GM18867 (cell line): ENCODE measurements at regions not wholly inside any gene's neighbourhood (a gene's known extent, or its start where the extent isn't known, plus 50 kb on each side); places are given as distances from the start of the nearest gene placed in this dataset.
"Not testable (repeated sequence)": the region's sequence is repeated elsewhere in the genome, so short reads cannot be mapped to it uniquely, and the experiment has no call there.

Source experiments
- ATAC-seq: cut with Tn5 transposase; IDR thresholded peaks from one replicate; pipeline ENCODE4 v1.9.1; 2021; ENCODE audit warnings: mild to moderate bottlenecking, moderate library complexity; ENCODE audit not compliant: unreplicated experiment

- ATAC-seq, result no peak
Measured at GRCh38 chr5:23451156-23451555, 56.3 kb upstream of the PRDM9 start.

- ATAC-seq, result no peak
Measured at GRCh38 chr5:23450187-23450586, 57.2 kb upstream of the PRDM9 start.

- ATAC-seq, result no peak
Measured at GRCh38 chr5:23448627-23449026, 58.8 kb upstream of the PRDM9 start.

- no peak for ATAC-seq
Measured at GRCh38 chr5:23446424-23446823, 61.0 kb upstream of the PRDM9 start.

- no peak for ATAC-seq
Measured at GRCh38 chr5:23445573-23445972, 61.8 kb upstream of the PRDM9 start.

GRCh38 chr5:23440703-23441102 lies 66.7 kb upstream of the PRDM9 start:
- ATAC-seq, result no peak

GRCh38 chr5:23437011-23437410 lies 70.4 kb upstream of the PRDM9 start:
- ATAC-seq, result no peak

GRCh38 chr5:23433534-23434315 lies 73.7 kb upstream of the PRDM9 start:
- no peak for ATAC-seq

- ATAC-seq, result no peak
Measured at GRCh38 chr5:23428705-23429104, 78.7 kb upstream of the PRDM9 start.

- not testable (repeated sequence) for ATAC-seq
Measured at GRCh38 chr5:23420214-23420613, 87.2 kb upstream of the PRDM9 start.

- no peak for ATAC-seq
Measured at GRCh38 chr5:23419115-23419514, 88.3 kb upstream of the PRDM9 start.

- ATAC-seq, result no peak
Measured at GRCh38 chr5:23412515-23412914, 94.9 kb upstream of the PRDM9 start.

GRCh38 chr5:23411994-23412393 lies 95.4 kb upstream of the PRDM9 start:
- ATAC-seq, result no peak

- ATAC-seq, result no peak
Measured at GRCh38 chr5:23411200-23411599, 96.2 kb upstream of the PRDM9 start.

GRCh38 chr5:23410775-23411174 lies 96.6 kb upstream of the PRDM9 start:
- not testable (repeated sequence) for ATAC-seq

- ATAC-seq, result no peak
Measured at GRCh38 chr5:23405316-23406068, 101.9 kb upstream of the PRDM9 start.

GRCh38 chr5:23402585-23402984 lies 104.8 kb upstream of the PRDM9 start:
- no peak for ATAC-seq

GRCh38 chr5:23400951-23401350 lies 106.5 kb upstream of the PRDM9 start:
- no peak for ATAC-seq

- ATAC-seq, result no peak
Measured at GRCh38 chr5:23396346-23396745, 111.1 kb upstream of the PRDM9 start.

- ATAC-seq, result no peak
Measured at GRCh38 chr5:23389291-23390101, 117.9 kb upstream of the PRDM9 start.

- no peak for ATAC-seq
Measured at GRCh38 chr5:23385036-23385435, 122.4 kb upstream of the PRDM9 start.
